MM.1S (cell line): ENCODE measurements at regions not wholly inside any gene's neighbourhood (a gene's known extent, or its start where the extent isn't known, plus 50 kb on each side); places are given as distances from the start of the nearest gene placed in this dataset.
"Not testable (repeated sequence)": the region's sequence is repeated elsewhere in the genome, so short reads cannot be mapped to it uniquely, and the experiment has no call there.

Experiments
- DNase-seq: peaks from one replicate; pipeline ENCODE4 v3.0.0-alpha.2; 2015
- H2AFZ ChIP-seq: fragments of 300-600 bp; sonication (generic); 2 replicates; pipeline ENCODE4 v1.6.0; 2016; ENCODE audit warnings: antibody characterized with exemption, low read length
- H3F3A ChIP-seq: fragments of 300-600 bp; sonication (generic); 2 replicates; pipeline ENCODE4 v1.6.1; 2016; ENCODE audit warnings: mild to moderate bottlenecking, antibody characterized with exemption, low read length, moderate library complexity, mixed read lengths; ENCODE audit not compliant: insufficient read depth
- H3K27ac ChIP-seq: fragments of 300-600 bp; sonication (generic); 2 replicates; pipeline ENCODE4 v1.5.1; 2016; ENCODE audit warnings: mild to moderate bottlenecking, low read length
- H3K27me3 ChIP-seq: fragments of 300-600 bp; sonication (generic); replicated peaks from 2 replicates; pipeline ENCODE4 v1.6.0; 2016; ENCODE audit warnings: low read length; ENCODE audit not compliant: insufficient read depth
- H3K36me3 ChIP-seq: fragments of 300-600 bp; sonication (generic); replicated peaks from 2 replicates; pipeline ENCODE4 v1.6.1; 2016; ENCODE audit warnings: mild to moderate bottlenecking, low read length, mixed read lengths; ENCODE audit not compliant: insufficient read depth
- H3K4me1 ChIP-seq: fragments of 300-600 bp; sonication (generic); 2 replicates; pipeline ENCODE4 v1.6.1; 2016; ENCODE audit warnings: low read length, mixed read lengths
- H3K4me2 ChIP-seq: fragments of 300-600 bp; sonication (generic); 2 replicates; pipeline ENCODE4 v1.6.0; 2016; ENCODE audit warnings: low read depth, low read length
- H3K4me3 ChIP-seq: fragments of 300-600 bp; sonication (generic); 2 replicates; pipeline ENCODE4 v1.5.1; 2016; ENCODE audit warnings: low read length, mixed read lengths
- H3K79me2 ChIP-seq: fragments of 300-600 bp; sonication (generic); 2 replicates; pipeline ENCODE4 v1.6.1; 2016; ENCODE audit warnings: mixed run types, low read length, mixed read lengths
- H3K9ac ChIP-seq: fragments of 300-600 bp; sonication (generic); 2 replicates; pipeline ENCODE4 v1.6.1; 2016; ENCODE audit warnings: low read length, mixed read lengths
- H3K9me2 ChIP-seq: fragments of 300-600 bp; sonication (generic); replicated peaks from 2 replicates; pipeline ENCODE4 v1.6.1; 2016; ENCODE audit warnings: mild to moderate bottlenecking, low read length, mixed read lengths; ENCODE audit not compliant: insufficient read depth
- H3K9me3 ChIP-seq: fragments of 300-600 bp; sonication (generic); replicated peaks from 2 replicates; pipeline ENCODE4 v1.6.1; 2016; ENCODE audit warnings: mild to moderate bottlenecking, low read length, mixed read lengths; ENCODE audit not compliant: insufficient read depth
- H4K20me1 ChIP-seq: fragments of 300-600 bp; sonication (generic); 2 replicates; pipeline ENCODE4 v1.6.1; 2016; ENCODE audit warnings: mild to moderate bottlenecking, low read length, moderate library complexity, mixed read lengths; ENCODE audit not compliant: insufficient read depth
- CTCF ChIP-seq: fragments of 300-600 bp; sonication (generic); IDR thresholded peaks from 2 replicates; pipeline ENCODE4 v1.5.1; 2016; ENCODE audit warnings: antibody characterized with exemption, low read length, mixed read lengths
- EZH2 ChIP-seq: fragments of 300-600 bp; sonication (generic); optimal IDR thresholded peaks from 2 replicates; pipeline ENCODE3; 2017; ENCODE audit warnings: low read depth, mild to moderate bottlenecking, antibody characterized with exemption, low read length, mixed read lengths
- EZH2phosphoT487 ChIP-seq: fragments of 300-600 bp; sonication (generic); IDR thresholded peaks from 2 replicates; pipeline ENCODE4 v1.6.1; 2018; ENCODE audit warnings: antibody characterized with exemption, low read length

GRCh38 chr10:30197186-30197585 lies 137.8 kb upstream of the JCAD start:
- Histone ChIP-seq H4K20me1 (no peaks in the 10 kb centered on the region), H3K9me2 (no peaks in the 10 kb centered on the region), H3K27me3 (no peaks in the 10 kb centered on the region), H3K27ac (no peak overlapping the region), H3K9me3 (no peaks in the 10 kb centered on the region), H3K4me1 (no peaks in the 10 kb centered on the region), H3K4me3 (no peak overlapping the region), H3K4me2 (no peak overlapping the region), H3K9ac (no peak overlapping the region), H2AFZ (no peak overlapping the region), H3K36me3 (no peaks in the 10 kb centered on the region), H3K79me2 (no peaks in the 10 kb centered on the region), H3F3A (no peaks in the 10 kb centered on the region)
- TF ChIP-seq EZH2phosphoT487 (no peak), EZH2 (no peak), CTCF (no peak)
- DNase-seq, result no peak

- H3K9me2 ChIP-seq, H3K9me3 ChIP-seq: not testable (repeated sequence)
Measured at GRCh38 chr10:30196559-30196958, 137.2 kb upstream of the JCAD start.

GRCh38 chr10:30192846-30193608 lies 133.6 kb upstream of the JCAD start:
- H3K79me2 ChIP-seq, result no peaks in the 10 kb centered on the region

More at GRCh38 chr10:30196559-30196958, 137.2 kb upstream of the JCAD start:
- H3K4me3 ChIP-seq, DNase-seq, H4K20me1 ChIP-seq, H3K36me3 ChIP-seq, H3K4me1 ChIP-seq, H3K4me2 ChIP-seq, H3F3A ChIP-seq, H2AFZ ChIP-seq, H3K79me2 ChIP-seq, H3K9ac ChIP-seq, H3K27me3 ChIP-seq, H3K27ac ChIP-seq: not testable (repeated sequence)

More at GRCh38 chr10:30192846-30193608, 133.6 kb upstream of the JCAD start:
- Histone ChIP-seq H3K4me2 (no peak overlapping the region), H3K27ac (no peak overlapping the region), H2AFZ (no peak overlapping the region), H3K36me3 (no peaks in the 10 kb centered on the region), H3K9ac (no peak overlapping the region), H3K4me3 (no peak overlapping the region), H3K9me2 (no peaks in the 10 kb centered on the region), H4K20me1 (no peaks in the 10 kb centered on the region), H3K27me3 (no peaks in the 10 kb centered on the region), H3K4me1 (no peaks in the 10 kb centered on the region), H3F3A (no peaks in the 10 kb centered on the region), H3K9me3 (no peaks in the 10 kb centered on the region)
- no peak for DNase-seq
- no peak for TF ChIP-seq CTCF
- no peak for TF ChIP-seq EZH2phosphoT487
- no peak for TF ChIP-seq EZH2
